ENCODE measurements at regions not wholly inside any gene's neighbourhood (a gene's known extent, or its start where the extent isn't known, plus 50 kb on each side); places are given as distances from the start of the nearest gene placed in this dataset.
"Not testable (repeated sequence)": the region's sequence is repeated elsewhere in the genome, so short reads cannot be mapped to it uniquely, and the experiment has no call there.

DNA sequence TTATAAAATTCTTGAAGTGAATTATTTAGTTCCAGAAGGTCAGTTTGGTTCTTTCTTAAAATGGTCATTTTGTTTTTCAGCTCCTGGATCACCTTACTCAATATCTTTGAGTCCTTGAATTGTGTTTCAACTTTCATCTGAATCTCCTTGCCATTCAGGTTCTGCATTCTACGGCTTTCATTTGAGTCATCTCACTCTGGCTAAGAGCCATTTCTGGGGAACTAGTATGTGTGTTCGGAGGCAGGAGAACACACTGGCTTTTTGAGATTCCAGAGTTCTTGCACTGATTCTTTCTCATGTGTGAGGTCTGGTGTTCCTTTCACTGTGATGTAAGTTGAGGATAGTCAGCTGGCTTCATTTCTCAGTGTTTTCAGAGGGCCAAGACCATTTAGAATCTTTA, 708.4 kb upstream of the FRG1 start:
- Histone ChIP-seq H3K9me3 (ENCODE audit: control insufficient read depth, insufficient read depth, low read length) (no peaks in the 10 kb centered on the region), H3K4me1 (ENCODE audit: insufficient read depth, low read length) (no peaks in the 10 kb centered on the region), H3K9ac (ENCODE audit: low read depth, low read length) (no peak overlapping the region), H3K36me3 (ENCODE audit: insufficient read depth, low read length) (no peaks in the 10 kb centered on the region)

DNA sequence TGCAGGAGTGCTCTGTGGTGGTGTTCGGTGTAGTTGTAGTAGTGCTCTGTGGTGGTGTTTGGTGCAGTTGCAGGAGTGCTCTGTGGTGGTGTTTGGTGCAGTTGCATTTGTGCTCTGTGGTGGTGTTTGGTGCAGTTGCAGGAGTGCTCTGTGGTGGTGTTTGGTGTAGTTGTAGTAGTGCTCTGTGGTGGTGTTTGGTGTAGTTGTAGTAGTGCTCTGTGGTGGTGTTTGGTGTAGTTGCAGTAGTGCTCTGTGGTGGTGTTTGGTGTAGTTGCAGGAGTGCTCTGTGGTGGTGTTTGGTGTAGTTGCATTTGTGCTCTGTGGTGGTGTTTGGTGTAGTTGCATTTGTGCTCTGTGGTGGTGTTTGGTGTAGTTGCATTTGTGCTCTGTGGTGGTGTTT, 706.9 kb upstream of the FRG1 start:
- H3K9ac ChIP-seq (ENCODE audit: low read depth, low read length); H3K9me3 ChIP-seq (ENCODE audit: control insufficient read depth, insufficient read depth, low read length); H3K36me3 ChIP-seq (ENCODE audit: insufficient read depth, low read length); H3K4me1 ChIP-seq (ENCODE audit: insufficient read depth, low read length): not testable (repeated sequence)

GRCh38 chr4:189234948-189235347, 705.7 kb upstream of the FRG1 start:
- not testable (repeated sequence) for H3K36me3 ChIP-seq (ENCODE audit: insufficient read depth, low read length); H3K9ac ChIP-seq (ENCODE audit: low read depth, low read length); H3K4me1 ChIP-seq (ENCODE audit: insufficient read depth, low read length); H3K9me3 ChIP-seq (ENCODE audit: control insufficient read depth, insufficient read depth, low read length)

GRCh38 chr4:189235599-189235998, 705.1 kb upstream of the FRG1 start:
- Histone ChIP-seq H3K9me3 (ENCODE audit: control insufficient read depth, insufficient read depth, low read length) (no peaks in the 10 kb centered on the region), H3K36me3 (ENCODE audit: insufficient read depth, low read length) (no peaks in the 10 kb centered on the region), H3K9ac (ENCODE audit: low read depth, low read length) (no peak overlapping the region), H3K4me1 (ENCODE audit: insufficient read depth, low read length) (no peaks in the 10 kb centered on the region)

GRCh38 chr4:189236321-189236720, 704.4 kb upstream of the FRG1 start:
- H3K9me3 ChIP-seq (ENCODE audit: control insufficient read depth, insufficient read depth, low read length); H3K9ac ChIP-seq (ENCODE audit: low read depth, low read length); H3K36me3 ChIP-seq (ENCODE audit: insufficient read depth, low read length); H3K4me1 ChIP-seq (ENCODE audit: insufficient read depth, low read length): not testable (repeated sequence)

DNA sequence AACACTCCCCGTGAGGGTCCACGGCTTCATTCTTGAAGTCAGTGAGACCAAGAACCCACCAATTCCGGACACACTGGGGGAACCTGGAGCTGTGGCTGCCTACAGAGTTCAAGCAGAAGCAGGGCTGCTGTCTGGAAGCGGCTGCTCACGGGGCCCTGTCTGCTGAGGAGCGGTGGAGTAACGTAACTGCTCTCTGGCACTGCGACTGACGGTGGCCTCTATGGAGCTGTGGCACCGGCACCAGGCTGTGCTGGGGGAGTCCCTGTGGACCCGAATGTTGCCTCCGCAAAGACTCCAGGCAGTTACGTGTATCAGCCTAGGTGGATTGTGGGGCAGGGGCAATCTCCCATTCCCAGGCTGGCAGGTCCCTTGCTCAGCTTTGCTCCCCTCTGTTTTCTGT, 703.3 kb upstream of the FRG1 start:
- no peaks in the 10 kb centered on the region for H3K9me3 ChIP-seq (ENCODE audit: control insufficient read depth, insufficient read depth, low read length)
- H3K36me3 ChIP-seq (ENCODE audit: insufficient read depth, low read length) = no peaks in the 10 kb centered on the region
- no peaks in the 10 kb centered on the region for H3K4me1 ChIP-seq (ENCODE audit: insufficient read depth, low read length)
- no peak overlapping the region for H3K9ac ChIP-seq (ENCODE audit: low read depth, low read length)

- Histone ChIP-seq H3K36me3 (ENCODE audit: insufficient read depth, low read length) (no peaks in the 10 kb centered on the region), H3K4me1 (ENCODE audit: insufficient read depth, low read length) (peaks cover 6% of the 10 kb centered on the region; the same call in 1 of the 2 replicates), H3K9me3 (ENCODE audit: control insufficient read depth, insufficient read depth, low read length) (no peaks in the 10 kb centered on the region), H3K9ac (ENCODE audit: low read depth, low read length) (no peak overlapping the region)
Measured at GRCh38 chr4:189255636-189256035, 685.0 kb upstream of the FRG1 start.

DNA sequence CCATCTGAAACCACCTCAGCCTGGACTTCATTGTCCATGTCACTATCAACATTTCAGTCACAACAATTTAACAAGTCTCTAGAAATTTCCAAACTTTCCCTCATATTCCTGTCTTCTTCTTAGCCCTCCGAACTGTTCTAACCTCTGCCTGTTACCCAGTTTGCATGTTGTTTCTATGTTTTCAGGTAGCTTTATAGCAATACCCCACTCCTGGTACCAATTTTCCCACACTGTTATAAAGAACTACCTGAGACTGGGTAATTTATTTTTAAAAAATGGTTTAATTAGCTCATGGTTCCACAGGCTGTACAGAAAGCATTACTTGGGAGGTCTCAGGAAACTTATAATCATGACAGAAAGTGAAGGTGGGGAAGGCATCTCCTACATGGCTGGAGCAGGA, 679.2 kb upstream of the FRG1 start:
- peaks cover 5% of the 10 kb centered on the region; the same call in 1 of the 2 replicates for H3K4me1 ChIP-seq (ENCODE audit: insufficient read depth, low read length)
- no peak overlapping the region for H3K9ac ChIP-seq (ENCODE audit: low read depth, low read length)
- no peaks in the 10 kb centered on the region for H3K36me3 ChIP-seq (ENCODE audit: insufficient read depth, low read length)
- 0 out of 2 replicates have a peak, but pooled peaks cover 5% of the 10 kb centered on the region for H3K9me3 ChIP-seq (ENCODE audit: control insufficient read depth, insufficient read depth, low read length)

- Histone ChIP-seq H3K9ac (ENCODE audit: low read depth, low read length) (no peak overlapping the region), H3K36me3 (ENCODE audit: insufficient read depth, low read length) (no peaks in the 10 kb centered on the region), H3K9me3 (ENCODE audit: control insufficient read depth, insufficient read depth, low read length) (peaks cover 5% of the 10 kb centered on the region; the same call in 1 of the 2 replicates), H3K4me1 (ENCODE audit: insufficient read depth, low read length) (no peaks in the 10 kb centered on the region)
Measured at GRCh38 chr4:189265515-189265914, 675.2 kb upstream of the FRG1 start.

- Histone ChIP-seq H3K9me3 (ENCODE audit: control insufficient read depth, insufficient read depth, low read length) (no peaks in the 10 kb centered on the region; the same call in 1 of the 2 replicates), H3K9ac (ENCODE audit: low read depth, low read length) (no peak overlapping the region), H3K36me3 (ENCODE audit: insufficient read depth, low read length) (no peaks in the 10 kb centered on the region), H3K4me1 (ENCODE audit: insufficient read depth, low read length) (no peaks in the 10 kb centered on the region)
Measured at GRCh38 chr4:189267312-189267965, 673.2 kb upstream of the FRG1 start.

GRCh38 chr4:189278597-189279165, 662.0 kb upstream of the FRG1 start:
- Histone ChIP-seq H3K9ac (ENCODE audit: low read depth, low read length) (no peak overlapping the region), H3K9me3 (ENCODE audit: control insufficient read depth, insufficient read depth, low read length) (no peaks in the 10 kb centered on the region), H3K4me1 (ENCODE audit: insufficient read depth, low read length) (no peaks in the 10 kb centered on the region; the same call in 1 of the 2 replicates), H3K36me3 (ENCODE audit: insufficient read depth, low read length) (no peaks in the 10 kb centered on the region)

DNA sequence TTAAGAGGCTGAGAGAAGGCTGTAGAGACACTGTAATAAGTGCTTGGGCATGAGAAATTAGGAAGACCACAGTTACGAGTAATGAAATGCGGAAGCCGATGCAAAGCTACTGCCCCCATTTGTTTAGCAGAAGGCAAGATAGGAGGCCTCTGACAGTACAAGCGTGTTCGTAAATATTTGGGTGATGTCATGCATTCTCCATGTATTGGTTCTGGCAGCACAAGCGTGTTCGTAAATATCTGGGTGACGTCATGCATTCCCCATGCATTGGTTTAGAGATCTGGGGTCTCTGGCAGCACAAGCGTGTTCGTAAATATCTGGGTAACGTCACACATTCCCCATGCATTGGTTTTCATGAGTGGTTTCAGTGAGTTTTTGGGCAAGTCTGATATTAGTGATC, 661.5 kb upstream of the FRG1 start:
- no peaks in the 10 kb centered on the region for H3K9me3 ChIP-seq (ENCODE audit: control insufficient read depth, insufficient read depth, low read length)
- H3K9ac ChIP-seq (ENCODE audit: low read depth, low read length) = no peak overlapping the region
- H3K36me3 ChIP-seq (ENCODE audit: insufficient read depth, low read length) = no peaks in the 10 kb centered on the region
- H3K4me1 ChIP-seq (ENCODE audit: insufficient read depth, low read length) = no peaks in the 10 kb centered on the region; the same call in 1 of the 2 replicates

- Histone ChIP-seq H3K9me3 (ENCODE audit: control insufficient read depth, insufficient read depth, low read length) (no peaks in the 10 kb centered on the region), H3K9ac (ENCODE audit: low read depth, low read length) (no peak overlapping the region), H3K4me1 (ENCODE audit: insufficient read depth, low read length) (no peaks in the 10 kb centered on the region), H3K36me3 (ENCODE audit: insufficient read depth, low read length) (no peaks in the 10 kb centered on the region)
Measured at GRCh38 chr4:189285377-189285776, 655.3 kb upstream of the FRG1 start.

DNA sequence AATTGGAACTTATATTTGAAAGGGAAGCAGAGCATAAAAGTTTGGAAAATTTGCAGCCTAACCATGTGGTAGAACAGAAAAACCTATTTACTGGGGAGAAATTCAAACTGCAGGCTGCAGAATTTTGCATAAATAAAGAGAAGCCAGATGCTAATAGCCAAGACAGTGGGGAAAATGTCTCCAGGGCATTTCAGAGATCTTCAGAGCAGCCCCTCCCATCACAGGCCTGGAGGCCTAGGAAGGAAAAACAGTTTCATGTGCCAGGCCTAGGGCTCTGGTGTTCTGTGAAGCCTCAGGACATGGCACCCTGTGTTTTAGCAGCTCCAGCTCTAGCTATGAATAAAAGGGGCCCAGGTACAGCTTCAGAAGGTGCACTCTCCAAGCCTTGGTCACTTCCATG, 648.7 kb upstream of the FRG1 start:
- no peak overlapping the region for H3K9ac ChIP-seq (ENCODE audit: low read depth, low read length)

GRCh38 chr4:189293459-189293858, 647.2 kb upstream of the FRG1 start:
- Histone ChIP-seq H3K4me1 (ENCODE audit: insufficient read depth, low read length) (no peaks in the 10 kb centered on the region), H3K9me3 (ENCODE audit: control insufficient read depth, insufficient read depth, low read length) (no peaks in the 10 kb centered on the region), H3K9ac (ENCODE audit: low read depth, low read length) (no peak overlapping the region), H3K36me3 (ENCODE audit: insufficient read depth, low read length) (no peaks in the 10 kb centered on the region)

More for the DNA sequence above, 648.7 kb upstream of the FRG1 start:
- H3K36me3 ChIP-seq (ENCODE audit: insufficient read depth, low read length) = no peaks in the 10 kb centered on the region
- no peaks in the 10 kb centered on the region for H3K9me3 ChIP-seq (ENCODE audit: control insufficient read depth, insufficient read depth, low read length)
- H3K4me1 ChIP-seq (ENCODE audit: insufficient read depth, low read length) = no peaks in the 10 kb centered on the region
